ENCODE measurements at regions not wholly inside any gene's neighbourhood (a gene's known extent, or its start where the extent isn't known, plus 50 kb on each side); places are given as distances from the start of the nearest gene placed in this dataset.
A peak's percentile ranks its signal among the peaks of the same experiment; 100 is the strongest.

DNA sequence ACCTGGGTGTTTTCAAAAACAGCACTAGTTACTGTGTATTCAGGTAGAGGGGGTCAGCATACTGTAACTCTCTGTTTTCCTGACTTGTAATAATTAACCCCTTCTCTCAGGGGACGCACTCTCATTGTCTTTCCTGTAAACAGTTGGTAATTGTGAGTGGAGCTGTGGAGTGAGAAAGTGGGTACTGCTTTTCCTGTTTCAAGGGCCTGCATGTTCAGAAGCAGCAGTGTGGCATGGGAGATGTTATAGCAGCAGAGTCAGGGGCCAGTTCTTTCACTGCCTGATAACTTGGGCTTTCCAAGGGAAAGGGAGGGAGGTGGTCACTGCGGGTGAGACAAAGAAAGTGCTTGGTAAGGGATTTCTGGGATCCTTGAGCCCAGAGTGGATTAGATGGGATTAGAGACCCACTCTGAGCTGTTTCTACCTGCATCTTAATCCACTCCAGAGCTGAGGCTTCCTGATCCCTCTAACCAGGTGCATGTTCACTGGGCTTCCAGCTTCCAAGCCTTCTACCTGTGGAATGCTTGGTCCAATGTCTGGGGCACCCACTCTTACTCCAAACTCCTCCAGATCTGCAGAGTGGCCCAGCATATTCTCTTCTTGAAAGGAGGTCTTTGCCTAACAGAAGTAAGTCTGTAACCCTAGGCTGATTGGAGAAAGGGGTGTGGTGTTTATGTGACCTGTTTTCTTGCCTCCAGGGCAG, 105.2 kb downstream of the RPLP1 start:
- ChIA-PET CTCF (interaction anchor here (1.4 kb wide), 1 partner anchor 11 kb away, joined by 4 read pairs; no protein-coding TSS in a partner anchor), POLR2A (interaction anchor here (1.1 to 1.3 kb wide), 3 partner anchors 11 to 543 kb away, joined by 3 to 13 read pairs (median 5); no protein-coding TSS in a partner anchor)
- no peak for DNase-seq (ENCODE audit: low read depth, low spot score)
- peaks cover 4% of the 10 kb centered on the region for H3K27me3 ChIP-seq (ENCODE audit: control insufficient read depth, insufficient read depth, low read length)
- H3K9me3 ChIP-seq (ENCODE audit: control insufficient read depth, insufficient read depth, low read length), result no peaks in the 10 kb centered on the region; the same call in 1 of the 2 replicates
- peak overlapping the region; percentile 61 for H3K27ac ChIP-seq (ENCODE audit: low read depth, low read length)
- no peak overlapping the region for H3K4me3 ChIP-seq (ENCODE audit: low read depth, low read length)
- TF ChIP-seq, protein P1, sequence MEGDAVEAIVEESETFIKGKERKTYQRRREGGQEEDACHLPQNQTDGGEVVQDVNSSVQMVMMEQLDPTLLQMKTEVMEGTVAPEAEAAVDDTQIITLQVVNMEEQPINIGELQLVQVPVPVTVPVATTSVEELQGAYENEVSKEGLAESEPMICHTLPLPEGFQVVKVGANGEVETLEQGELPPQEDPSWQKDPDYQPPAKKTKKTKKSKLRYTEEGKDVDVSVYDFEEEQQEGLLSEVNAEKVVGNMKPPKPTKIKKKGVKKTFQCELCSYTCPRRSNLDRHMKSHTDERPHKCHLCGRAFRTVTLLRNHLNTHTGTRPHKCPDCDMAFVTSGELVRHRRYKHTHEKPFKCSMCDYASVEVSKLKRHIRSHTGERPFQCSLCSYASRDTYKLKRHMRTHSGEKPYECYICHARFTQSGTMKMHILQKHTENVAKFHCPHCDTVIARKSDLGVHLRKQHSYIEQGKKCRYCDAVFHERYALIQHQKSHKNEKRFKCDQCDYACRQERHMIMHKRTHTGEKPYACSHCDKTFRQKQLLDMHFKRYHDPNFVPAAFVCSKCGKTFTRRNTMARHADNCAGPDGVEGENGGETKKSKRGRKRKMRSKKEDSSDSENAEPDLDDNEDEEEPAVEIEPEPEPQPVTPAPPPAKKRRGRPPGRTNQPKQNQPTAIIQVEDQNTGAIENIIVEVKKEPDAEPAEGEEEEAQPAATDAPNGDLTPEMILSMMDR (IDR thresholded peaks at IDR 0.05; ENCODE audit: low read depth, low read length), result no peak

DNA sequence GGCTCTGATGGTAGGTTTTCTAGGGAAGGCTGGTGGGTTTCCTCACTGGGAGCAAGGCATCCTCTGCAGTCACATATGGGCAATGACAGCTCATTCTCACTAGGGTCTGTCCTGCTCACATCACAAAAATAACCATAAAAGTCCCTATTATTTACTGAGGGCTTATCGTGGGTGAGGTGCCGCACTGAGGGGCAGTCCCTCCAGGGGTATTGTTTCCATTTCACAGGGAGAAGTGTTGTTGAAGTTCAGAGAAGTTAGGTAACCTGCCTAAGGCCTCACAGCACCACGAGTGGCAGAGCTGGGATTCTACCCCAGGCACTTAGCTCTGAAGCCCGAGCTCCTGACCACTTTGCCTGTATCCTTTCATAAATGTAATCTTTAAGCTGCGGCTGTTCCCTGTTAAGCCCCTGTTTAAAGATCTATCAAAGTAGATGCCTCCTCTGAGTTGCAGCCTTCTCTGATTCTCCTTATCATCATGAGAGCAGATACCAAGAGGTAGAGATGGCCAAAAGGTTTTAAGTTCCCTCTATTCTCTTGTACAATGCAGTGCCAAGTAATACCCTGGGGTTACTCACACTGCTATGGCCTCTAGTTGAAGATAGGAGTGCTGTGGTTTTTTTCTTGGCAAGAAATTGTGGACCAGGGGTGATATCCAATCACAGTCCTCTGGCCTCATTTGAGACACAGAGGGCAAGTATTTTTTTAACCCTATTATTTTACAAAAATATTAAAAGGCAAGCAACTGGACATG, 107.0 kb downstream of the RPLP1 start:
- CTCF ChIA-PET, result interaction anchor here (1.4 kb wide), 1 partner anchor 13 kb away, joined by 3 read pairs; no protein-coding TSS in a partner anchor
- no peak for DNase-seq (ENCODE audit: low read depth, low spot score)
- H3K27me3 ChIP-seq (ENCODE audit: control insufficient read depth, insufficient read depth, low read length), result peaks cover 4% of the 10 kb centered on the region
- H3K4me3 ChIP-seq (ENCODE audit: low read depth, low read length), result no peak overlapping the region
- TF ChIP-seq, protein P1 (IDR thresholded peaks at IDR 0.05; ENCODE audit: low read depth, low read length), result no peak
- no peaks in the 10 kb centered on the region for H3K9me3 ChIP-seq (ENCODE audit: control insufficient read depth, insufficient read depth, low read length)
- no peak overlapping the region for H3K27ac ChIP-seq (ENCODE audit: low read depth, low read length)
- POLR2A ChIA-PET, result no interaction called here

DNA sequence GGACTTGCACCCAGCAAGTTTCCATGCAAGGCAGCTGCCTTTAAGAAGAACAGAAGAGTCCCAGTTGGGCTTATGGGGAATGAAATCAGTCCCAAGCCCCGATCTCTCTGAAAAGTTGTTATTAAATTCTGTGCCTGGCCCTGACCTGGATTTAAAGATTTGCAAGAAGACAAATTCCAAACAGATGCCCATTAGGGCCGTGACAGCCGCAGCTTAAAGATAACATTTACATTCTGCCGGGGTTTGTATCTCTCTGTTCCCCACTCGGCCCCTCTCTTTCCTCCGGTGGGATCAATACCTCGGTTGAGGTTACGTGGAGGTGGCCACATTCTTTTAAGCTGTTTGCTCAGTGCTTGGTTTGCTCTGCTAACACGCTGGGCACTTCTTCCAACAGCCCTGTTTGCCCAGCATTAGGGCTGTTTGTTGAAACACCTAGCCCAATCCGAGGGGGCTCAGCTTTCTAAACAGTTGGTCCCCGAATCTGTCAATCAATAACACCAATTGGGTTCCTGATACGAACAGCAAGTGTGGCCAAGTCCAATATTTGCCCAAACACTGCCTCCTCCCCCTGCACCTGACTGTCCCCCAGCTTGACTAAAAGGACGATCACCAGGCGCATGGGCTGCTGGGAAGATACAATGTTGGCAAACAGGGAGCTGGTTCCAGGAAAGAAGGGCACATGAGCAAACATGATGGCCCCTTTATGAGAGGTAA, 108.6 kb downstream of the RPLP1 start:
- CTCF ChIA-PET, result interaction anchor here (0.7 to 0.8 kb wide), 2 partner anchors 83 to 927 kb away, joined by 4 to 5 read pairs; no protein-coding TSS in a partner anchor
- POLR2A ChIA-PET, result no interaction called here
- TF ChIP-seq, protein P1 (IDR thresholded peaks at IDR 0.05; ENCODE audit: low read depth, low read length), result no peak
- H3K9me3 ChIP-seq (ENCODE audit: control insufficient read depth, insufficient read depth, low read length), result no peaks in the 10 kb centered on the region
- no peak for DNase-seq (ENCODE audit: low read depth, low spot score)
- no peak overlapping the region for H3K4me3 ChIP-seq (ENCODE audit: low read depth, low read length)
- H3K27ac ChIP-seq (ENCODE audit: low read depth, low read length), result no peak overlapping the region
- H3K27me3 ChIP-seq (ENCODE audit: control insufficient read depth, insufficient read depth, low read length), result peaks cover 4% of the 10 kb centered on the region

DNA sequence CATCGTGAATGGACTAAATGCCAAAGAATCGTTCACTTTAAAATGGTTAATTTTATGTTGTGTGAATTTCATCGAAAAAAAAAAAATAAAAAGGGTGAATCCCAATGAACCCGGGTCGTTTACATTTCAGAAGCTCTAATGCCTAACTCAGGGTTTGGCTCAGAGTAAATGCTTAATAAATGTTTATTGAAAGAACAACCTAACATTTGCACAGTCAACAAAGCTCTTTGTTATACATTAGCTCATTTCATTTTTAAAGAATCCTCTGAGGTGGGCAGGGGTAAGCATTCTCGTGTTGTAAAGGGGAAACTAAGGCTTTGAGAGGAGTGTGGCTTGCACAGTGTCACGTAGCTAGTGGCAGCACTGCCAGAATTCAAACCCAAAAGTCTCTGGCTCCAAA, 109.5 kb downstream of the RPLP1 start:
- no peak for DNase-seq (ENCODE audit: low read depth, low spot score)
- ChIA-PET CTCF (interaction anchor here (0.7 to 0.8 kb wide), 2 partner anchors 83 to 926 kb away, joined by 4 to 5 read pairs; no protein-coding TSS in a partner anchor), POLR2A (no interaction called here)
- no peaks in the 10 kb centered on the region for H3K9me3 ChIP-seq (ENCODE audit: control insufficient read depth, insufficient read depth, low read length)
- no peak overlapping the region for H3K27ac ChIP-seq (ENCODE audit: low read depth, low read length)
- TF ChIP-seq, protein P1 (IDR thresholded peaks at IDR 0.05; ENCODE audit: low read depth, low read length), result no peak
- peaks cover 4% of the 10 kb centered on the region for H3K27me3 ChIP-seq (ENCODE audit: control insufficient read depth, insufficient read depth, low read length)
- no peak overlapping the region for H3K4me3 ChIP-seq (ENCODE audit: low read depth, low read length)

Data from AG04450 (cell line).